OCI-LY3 (cell line): ENCODE measurements at regions not wholly inside any gene's neighbourhood (a gene's known extent, or its start where the extent isn't known, plus 50 kb on each side); places are given as distances from the start of the nearest gene placed in this dataset.

Source experiments
- EZH2phosphoT487 ChIP-seq: fragments of 200-600 bp; shearing (Covaris generic); IDR thresholded peaks from 2 replicates; pipeline ENCODE4 v1.6.1; 2018; ENCODE audit warnings: antibody characterized with exemption, mixed run types, low read depth
- TF ChIP-seq, protein P1 (sequence below): fragments of 200-600, 300-600 bp; sonication (generic); IDR thresholded peaks from 2 replicates; pipeline ENCODE4 v1.5.1; 2014; ENCODE audit warnings: antibody characterized with exemption, low read length, low read depth

DNA sequence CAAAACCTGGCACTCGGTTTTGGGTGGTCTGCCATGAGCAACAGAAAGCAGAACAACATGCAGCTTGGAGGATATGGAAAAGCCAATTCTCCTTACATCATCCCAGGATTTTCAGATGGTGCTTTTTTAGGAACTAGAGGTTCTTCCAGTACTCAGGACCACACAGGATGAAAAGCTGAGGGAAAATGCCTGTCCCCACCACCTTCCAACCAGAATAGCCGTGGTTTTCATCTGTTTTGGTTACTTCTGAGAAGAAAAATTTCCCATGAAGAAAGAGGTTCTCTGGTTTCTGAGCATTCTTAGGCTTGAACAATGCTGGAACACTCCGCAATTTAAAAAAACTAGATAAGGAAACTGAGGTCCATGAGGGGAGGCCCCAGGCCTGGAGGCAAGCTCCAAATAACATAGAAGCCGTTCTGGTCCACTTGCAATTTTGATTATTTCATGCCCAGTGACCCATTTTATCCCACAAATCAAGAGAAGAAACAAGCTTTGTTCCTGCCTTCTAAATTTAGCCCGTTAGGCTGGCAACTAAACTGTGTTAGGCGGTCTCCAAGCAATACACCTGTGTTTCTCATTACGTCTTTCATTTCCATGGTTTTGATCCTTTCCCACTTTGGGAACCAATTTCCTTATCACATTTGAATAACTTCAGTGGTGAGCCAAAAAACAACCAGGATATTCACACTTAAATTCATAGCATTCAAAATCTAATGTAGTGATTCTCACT lies 79.2 kb upstream of the SPIN1 start:
- no peak for TF ChIP-seq EZH2phosphoT487
- TF ChIP-seq, protein P1, sequence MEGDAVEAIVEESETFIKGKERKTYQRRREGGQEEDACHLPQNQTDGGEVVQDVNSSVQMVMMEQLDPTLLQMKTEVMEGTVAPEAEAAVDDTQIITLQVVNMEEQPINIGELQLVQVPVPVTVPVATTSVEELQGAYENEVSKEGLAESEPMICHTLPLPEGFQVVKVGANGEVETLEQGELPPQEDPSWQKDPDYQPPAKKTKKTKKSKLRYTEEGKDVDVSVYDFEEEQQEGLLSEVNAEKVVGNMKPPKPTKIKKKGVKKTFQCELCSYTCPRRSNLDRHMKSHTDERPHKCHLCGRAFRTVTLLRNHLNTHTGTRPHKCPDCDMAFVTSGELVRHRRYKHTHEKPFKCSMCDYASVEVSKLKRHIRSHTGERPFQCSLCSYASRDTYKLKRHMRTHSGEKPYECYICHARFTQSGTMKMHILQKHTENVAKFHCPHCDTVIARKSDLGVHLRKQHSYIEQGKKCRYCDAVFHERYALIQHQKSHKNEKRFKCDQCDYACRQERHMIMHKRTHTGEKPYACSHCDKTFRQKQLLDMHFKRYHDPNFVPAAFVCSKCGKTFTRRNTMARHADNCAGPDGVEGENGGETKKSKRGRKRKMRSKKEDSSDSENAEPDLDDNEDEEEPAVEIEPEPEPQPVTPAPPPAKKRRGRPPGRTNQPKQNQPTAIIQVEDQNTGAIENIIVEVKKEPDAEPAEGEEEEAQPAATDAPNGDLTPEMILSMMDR: no peak
